ENCODE measurements at regions not wholly inside any gene's neighbourhood (a gene's known extent, or its start where the extent isn't known, plus 50 kb on each side); places are given as distances from the start of the nearest gene placed in this dataset.

- TF ChIP-seq CTCF (IDR thresholded peaks at IDR 0.05 in 2 of 3, conservative IDR thresholded peaks at IDR 0.05 in 1 of 3; ENCODE audit: borderline replicate concordance in 1 of 3, insufficient read depth in 1 of 3, low read depth in 2 of 3, low read length in 2 of 3) (no peak), ELF1 (IDR thresholded peaks at IDR 0.05; ENCODE audit: borderline replicate concordance, low read depth) (no peak), POLR2A (IDR thresholded peaks at IDR 0.05; ENCODE audit: borderline replicate concordance, extremely low read depth, insufficient read depth, insufficient read length) (no peak)
Measured at GRCh38 chr2:145740302-145740701, 1220.4 kb upstream of the ZEB2 start.
